NOMO-1 treated with dmso at 0.1 percent for 144 hours (cell line): ENCODE measurements at regions not wholly inside any gene's neighbourhood (a gene's known extent, or its start where the extent isn't known, plus 50 kb on each side); places are given as distances from the start of the nearest gene placed in this dataset.
"Not testable (repeated sequence)": the region's sequence is repeated elsewhere in the genome, so short reads cannot be mapped to it uniquely, and the experiment has no call there.

Experiments
- DNase-seq: peaks from one replicate; lab custom pipeline; 2025; ENCODE audit not compliant: unreplicated experiment; lab: John Stamatoyannopoulos, UW

DNA sequence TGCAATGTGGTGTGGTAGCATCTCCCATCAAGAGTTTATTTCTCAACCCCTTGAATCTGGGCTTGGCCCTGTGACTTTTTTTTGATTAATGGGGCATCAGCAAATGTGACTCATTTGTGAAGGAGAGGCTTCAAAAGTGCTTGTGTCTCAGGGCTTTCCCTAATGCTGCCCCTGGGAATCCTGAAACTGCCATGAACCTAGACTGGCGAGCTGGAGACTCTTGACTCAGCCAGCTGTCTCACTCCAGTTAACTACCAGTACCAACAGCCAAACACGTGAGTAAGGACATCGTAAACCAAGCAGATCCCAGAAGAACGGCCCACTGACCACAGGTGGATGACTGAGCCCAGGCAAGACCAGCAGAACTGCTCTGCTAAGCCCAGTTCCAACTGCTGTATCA, 72.8 kb upstream of the ADTRP start:
- no peak for DNase-seq

DNA sequence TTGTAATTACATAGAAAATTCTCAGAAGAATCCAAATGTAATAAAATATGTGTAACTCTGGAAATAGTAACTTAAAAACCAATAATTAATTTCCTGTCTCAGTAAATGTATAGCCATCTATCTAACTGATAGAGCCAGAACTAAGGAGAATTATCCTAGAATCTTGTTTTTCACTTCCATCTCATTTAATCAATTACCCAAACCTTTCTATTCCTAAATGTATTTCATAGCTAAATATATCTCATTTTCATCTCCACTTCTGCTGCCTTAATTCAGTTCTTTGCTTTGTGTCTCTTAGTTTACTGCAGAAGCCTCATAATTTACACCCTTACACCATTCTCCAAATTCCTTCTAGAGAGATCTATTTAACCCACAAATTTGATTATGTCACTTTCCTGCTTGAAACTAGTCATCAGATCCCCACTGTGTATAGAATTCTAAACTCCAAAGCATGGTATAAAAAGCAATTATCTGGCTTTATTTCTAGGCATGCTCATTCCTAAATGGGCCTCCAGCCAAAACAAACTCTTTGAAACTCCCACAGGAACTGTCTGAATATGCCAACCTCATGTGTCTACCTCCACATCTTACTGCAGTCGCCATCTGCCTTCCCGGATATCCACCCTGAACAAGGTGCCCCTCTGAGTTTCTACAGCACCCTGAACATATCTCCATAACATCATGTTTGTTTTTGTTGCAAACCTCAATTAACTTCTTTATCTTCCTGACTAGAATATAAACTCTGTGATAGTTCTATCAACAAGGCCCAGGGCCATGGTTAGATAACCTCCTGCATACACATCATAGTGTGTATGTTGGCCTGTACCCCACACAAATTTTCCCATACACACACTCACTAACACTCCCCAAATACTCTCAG, 70.5 kb upstream of the ADTRP start:
- DNase-seq = no peak

DNA sequence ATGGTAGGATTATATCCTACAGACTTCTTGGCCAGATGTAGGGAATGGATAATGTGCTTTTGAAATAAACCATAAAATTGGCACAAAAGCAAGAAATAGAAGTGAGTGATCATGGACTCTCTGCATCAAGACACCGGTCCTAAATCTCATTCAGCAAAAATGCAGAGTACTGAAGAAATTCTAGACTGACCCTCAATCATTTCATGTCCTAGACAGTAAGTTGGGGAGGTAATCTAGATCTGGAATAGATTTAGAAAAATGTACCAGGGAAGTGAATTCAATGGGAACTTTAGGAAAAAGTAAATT, 69.7 kb upstream of the ADTRP start:
- no peak for DNase-seq

DNA sequence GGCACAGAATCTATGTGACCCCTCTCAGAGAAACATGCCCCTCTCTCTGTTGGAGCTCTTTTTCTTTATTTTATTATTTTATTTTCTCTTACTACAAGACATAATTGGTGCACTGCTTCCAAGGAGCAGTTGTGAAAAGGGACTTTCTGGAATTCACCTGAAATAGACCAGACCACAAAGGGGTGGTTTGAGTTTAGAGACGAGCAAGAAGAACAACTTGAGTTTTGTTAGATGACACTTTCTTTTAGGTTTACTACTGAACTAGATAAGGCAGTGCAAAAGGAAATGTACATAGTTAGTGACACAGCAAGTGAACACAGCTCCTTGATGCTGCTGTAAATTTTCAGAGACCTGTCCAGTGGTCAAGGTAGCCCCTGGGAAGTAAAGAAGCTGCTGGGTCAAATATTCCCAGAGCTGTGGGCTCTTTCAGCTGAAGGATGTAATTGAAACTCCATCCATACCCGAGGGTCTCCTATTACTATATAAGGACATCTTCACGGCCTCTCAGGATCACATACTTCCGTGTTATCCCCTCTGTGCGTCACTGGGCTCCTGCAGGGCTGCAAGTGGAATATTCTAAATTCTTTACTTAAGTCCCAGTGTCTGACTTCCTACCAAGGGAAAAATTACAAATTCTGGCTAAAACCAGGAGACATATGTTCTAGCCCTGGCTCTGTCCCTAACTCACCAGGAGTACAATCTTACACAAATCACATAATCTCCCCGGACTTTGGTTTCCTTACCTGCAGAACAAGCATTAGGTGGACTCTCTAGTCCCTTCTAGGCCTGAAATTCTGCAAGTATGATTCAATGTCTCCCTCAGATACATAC, 69.1 kb upstream of the ADTRP start:
- DNase-seq = no peak

DNA sequence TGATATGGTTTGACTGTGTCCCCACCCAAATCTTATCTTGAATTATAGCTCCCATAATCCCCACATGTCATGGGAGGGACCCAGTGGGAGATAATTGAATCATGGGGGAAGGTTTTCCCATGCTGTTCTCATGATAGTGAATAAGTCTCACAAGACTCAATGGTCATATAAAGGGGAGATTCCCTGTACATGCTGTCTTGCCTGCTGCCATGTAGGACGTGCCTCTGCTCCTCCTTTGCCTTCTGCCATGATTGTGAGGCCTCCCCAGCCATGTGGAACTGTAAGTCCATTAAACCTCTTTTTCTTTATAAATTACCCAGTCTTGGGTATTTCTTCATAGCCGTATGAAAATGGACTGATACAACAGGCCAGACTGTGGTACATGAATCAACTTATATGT, 68.5 kb upstream of the ADTRP start:
- DNase-seq = not testable (repeated sequence)

DNA sequence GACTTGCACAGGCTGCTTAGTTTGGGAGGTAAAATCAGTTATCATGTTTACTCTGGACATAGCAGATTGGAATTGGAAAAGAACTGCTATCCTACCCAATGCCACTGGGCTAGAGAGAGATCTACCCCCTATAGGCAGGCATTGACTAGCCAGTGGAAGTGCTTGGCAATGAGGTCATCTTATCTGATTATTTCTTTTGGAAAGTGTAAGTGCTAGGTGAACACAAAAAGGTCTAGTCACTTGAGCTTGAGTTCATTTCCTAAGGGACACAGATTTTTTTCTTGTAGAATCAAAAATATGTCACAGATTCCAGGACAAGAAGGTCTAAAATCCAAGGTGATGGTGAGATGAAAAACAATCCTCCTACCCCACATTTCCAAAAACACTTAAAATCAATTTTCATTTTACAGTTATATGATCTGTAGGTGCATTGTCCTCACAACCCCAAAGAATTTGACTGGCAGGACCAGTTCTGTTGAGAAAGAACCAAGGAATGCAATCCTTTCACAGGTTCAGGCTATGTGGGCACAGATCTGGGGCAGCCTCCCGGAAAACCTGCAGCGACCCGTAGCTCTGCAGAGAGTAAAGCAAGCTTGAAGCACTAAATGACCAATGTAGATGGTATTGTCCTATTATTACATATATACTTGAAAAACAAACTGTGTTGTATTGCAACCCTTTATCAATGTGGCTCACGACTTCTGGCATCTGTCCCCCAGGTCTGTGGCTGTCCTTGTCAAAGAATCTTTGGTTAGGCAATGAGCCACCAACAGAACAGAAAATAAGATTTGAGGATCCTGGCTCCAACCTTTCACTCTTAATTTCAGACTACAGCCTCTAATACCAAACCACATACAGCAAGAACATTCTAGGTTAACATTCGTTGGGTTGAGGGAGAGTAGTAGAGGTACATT, 67.3 kb upstream of the ADTRP start:
- DNase-seq = no peak

DNA sequence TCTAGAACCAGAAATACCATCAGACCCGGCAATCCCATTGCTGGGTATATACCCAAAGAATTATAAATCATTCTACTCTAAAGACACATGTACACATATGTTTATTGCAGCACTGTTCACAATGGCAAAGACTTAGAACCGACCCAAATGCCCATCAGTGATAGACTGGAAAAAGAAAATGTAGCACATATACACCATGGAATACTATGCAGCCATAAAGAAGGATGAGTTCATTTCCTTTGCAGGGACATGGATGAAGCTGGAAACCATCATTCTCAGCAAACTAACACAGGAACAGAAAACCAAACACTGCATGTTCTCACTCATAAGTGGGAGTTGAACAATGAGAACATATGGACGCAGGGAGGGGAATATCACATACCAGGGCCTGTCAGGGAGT, 64.2 kb upstream of the ADTRP start:
- not testable (repeated sequence) for DNase-seq

DNA sequence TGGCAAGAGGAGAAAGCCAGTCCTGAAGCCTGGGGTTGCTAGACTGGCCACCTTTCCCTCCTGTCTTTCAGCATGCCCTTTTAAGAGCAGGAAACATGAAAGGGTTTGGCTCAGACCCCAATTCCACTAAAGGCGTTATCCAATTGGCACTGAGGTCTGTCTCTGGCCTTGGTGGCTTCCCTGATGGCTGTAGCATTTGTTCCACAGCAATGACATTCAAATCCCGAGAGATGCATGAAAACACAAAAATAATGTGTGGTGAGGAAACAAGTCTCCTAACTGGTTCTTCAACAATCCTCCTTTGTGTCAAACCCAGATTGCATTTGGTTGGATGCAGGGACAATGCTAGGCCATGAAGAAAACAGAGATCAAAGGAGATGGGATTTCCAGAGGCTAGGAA, 56.5 kb upstream of the ADTRP start:
- DNase-seq = no peak

DNA sequence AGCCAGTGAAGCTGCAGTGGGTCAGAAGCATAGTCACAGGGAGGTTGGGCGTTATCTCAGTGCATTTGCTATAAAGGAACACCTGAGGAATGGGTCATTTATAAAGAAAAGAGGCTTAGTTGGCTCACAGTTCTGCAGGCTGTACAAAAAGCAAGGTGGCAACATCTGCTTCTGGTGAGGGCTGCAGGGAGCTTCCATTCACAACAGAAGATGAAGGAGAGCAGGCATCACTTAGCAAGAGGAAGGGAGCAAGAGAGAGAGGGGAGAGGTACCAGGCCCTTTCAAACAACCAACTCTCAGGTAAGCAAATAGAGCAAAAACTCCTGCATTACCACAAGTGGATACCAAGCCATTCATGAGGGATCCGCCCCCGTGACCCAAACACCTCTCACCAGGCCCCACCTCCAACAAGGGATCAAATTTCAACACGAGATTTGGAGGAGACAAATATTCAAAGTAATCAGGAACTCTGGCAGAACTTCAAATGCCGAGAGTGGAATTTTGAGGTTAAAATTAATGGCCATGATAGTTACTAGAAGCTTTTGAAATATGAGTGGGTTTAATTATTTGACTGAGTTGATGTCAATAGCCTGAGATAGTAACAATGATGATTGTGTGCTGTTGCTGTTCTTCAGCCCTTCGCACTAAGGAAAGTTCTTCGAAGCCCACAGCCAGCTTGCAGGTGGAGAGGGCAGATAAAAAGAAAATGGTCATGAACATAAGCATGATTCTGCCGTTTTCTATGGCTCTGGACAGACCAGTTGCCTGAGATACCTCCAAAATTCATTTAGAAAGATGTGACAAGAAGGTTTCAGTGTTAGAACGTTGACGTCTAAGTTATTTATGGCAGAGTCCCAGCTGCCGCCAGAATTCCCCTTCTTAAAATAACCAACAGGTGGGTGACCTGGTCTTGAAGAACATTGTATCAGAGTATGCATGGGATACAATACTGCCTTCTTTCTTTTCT, 55.3 kb upstream of the ADTRP start:
- no peak for DNase-seq

DNA sequence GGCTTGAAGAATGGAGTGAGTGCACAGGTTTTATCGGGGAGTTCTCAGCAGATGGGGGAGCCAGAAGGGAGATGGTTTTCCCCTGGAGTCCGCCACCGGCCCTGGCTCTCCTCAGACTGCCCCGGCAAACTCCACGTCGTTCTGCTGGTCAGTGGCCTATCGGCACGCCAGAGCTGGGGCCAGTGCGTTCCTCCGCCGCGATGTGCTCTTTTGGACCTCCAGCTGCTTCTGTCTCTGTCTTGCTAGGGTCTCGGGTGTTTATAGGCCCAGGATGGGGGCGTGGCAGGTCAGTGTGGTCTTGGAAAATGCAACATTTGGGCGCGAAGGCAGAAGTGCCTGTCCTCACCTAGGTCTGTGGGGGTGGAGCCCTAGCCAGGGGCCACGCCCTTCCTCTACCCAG, 53.0 kb upstream of the ADTRP start:
- DNase-seq = no peak

DNA sequence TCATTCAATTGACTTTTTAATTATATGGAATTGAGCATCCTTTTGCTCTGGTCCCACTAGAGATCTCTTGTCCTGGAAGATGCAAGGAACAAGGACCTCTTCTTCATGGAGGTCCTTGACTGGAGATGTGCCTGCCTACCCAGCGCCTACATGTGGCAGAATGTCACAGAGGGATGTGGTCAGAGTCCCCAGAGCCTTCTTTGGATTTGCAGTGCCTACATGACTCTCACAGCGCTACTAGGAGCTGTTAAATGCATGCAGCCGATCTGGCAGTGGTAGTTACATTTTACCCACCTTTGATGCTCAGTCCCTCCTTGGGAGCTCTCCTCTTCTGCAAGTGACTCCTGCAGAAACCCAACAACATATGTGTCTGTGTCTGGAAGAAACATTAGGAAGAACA, 51.9 kb upstream of the ADTRP start:
- DNase-seq = no peak

DNA sequence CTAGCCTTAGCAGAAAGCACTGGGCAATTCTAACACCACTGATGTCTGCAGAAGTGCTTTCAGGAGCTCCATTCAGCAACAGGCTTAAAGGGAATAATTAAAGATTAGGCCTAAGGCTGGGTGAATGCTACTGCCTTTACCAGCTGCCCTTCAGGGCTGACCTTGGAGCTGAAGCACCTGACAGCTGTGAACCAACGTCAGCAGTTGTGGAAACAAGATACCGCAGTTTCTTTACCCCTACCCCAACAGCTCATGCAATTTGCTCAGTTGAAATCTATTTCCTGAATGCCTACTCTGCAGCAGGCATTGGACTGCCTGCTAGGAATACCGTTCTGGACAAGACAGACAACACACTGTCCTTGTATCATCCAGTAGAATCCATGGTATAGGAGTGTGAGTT, 51.5 kb upstream of the ADTRP start:
- no peak for DNase-seq

DNA sequence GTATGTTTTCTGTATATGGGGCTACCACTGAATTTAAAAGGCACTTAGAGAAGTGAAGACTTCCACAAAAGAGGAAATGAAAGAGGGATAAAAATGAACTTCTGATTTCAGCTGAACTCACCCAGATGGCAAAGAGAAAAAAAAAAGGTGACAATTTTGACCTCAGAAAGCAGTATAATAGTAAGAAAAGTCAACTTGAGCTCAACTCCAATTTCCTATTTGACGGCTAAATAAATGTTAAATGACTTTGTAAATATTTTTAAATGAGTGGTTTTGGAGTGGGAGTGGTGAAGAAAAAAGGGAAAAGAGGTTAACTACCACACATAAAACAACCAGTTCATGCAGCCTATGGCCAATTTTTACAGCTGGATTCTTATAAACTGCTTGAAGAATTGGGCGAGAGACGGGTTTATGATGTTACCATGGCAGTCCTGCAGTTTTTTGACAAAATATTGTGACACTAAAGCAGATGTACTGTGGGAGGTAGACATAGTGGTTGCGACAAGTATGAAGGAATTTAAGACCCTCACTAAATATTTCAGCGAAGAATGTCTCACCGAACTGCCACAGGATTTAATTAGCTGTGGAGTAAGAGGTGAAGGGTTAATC, 49.8 kb upstream of the ADTRP start:
- DNase-seq = peak; percentile 32
